ENCODE measurements at regions not wholly inside any gene's neighbourhood (a gene's known extent, or its start where the extent isn't known, plus 50 kb on each side); places are given as distances from the start of the nearest gene placed in this dataset.

- TF ChIP-seq ATF3 (IDR thresholded peaks at IDR 0.05; ENCODE audit: insufficient read depth, low read depth, low read length): no peak
Observed at GRCh38 chr5:38648703-38649291, 92.4 kb upstream of the LIFR start (continued).

All from H1 (cell line).